ENCODE measurements at regions not wholly inside any gene's neighbourhood (a gene's known extent, or its start where the extent isn't known, plus 50 kb on each side); places are given as distances from the start of the nearest gene placed in this dataset.

DNA sequence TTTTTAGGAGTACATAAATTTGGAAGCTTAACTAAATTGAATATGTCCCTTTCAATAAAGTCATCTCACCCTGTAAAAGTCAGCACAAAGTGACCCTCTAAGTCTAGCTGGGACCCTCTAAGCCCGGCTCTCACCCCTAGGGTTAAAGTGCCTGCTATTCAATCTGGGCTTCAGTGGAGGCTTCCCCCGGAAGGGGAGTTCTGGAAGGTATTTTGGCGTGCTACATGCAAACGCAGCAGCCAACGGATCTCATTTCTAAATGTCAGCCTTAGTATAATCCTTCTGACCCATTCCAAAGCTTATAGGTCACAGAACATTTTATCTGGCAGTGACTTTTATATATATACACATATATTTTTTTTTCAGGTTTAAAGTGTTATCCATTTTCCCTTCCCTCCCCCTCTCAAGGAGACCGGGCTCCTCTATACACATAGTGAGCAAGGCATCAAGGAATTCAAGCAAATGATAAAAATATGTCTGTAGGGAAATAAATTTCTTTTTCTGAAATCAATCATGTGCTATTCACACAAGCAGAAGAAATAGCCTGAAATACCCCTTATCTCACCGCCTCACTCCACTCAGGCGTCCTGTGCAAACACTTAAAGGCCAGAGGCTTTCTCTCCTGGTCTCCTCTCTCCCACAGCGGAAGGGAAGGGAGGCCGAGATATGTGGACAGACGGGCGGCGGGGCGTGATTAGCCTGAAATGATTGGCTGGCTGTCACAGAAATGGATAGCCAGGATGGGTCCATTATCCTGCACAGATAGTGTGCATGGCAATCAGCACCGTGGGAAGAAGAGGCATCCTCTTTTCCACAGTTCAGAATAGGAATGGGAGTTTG lies 301.7 kb downstream of the GALC start:
- in situ Hi-C loops (cut with MboI; ENCODE audit: low pct_unique_long_range_greater_than_20kb in 2 of 9, low sequenced_read_pairs in 9 of 9, unreplicated experiment in 9 of 9) = no loop called here
- no peak for ATAC-seq (replicated peaks in 6 of 8)
- Histone ChIP-seq H3K4me3 (no peak overlapping the region), H3K4me1 (replicated peaks in 1 of 2) (peaks cover 5 to 7% of the 10 kb centered on the region in 2 donors), H3K27ac (no peak overlapping the region)
- WGBS, 10 experiments = 9 to 98% (median 87%) methylated on average over 4 to 13 of the region's 15 CpGs; no CpG with 5 or more reads in 3 of the 10 experiments

DNA sequence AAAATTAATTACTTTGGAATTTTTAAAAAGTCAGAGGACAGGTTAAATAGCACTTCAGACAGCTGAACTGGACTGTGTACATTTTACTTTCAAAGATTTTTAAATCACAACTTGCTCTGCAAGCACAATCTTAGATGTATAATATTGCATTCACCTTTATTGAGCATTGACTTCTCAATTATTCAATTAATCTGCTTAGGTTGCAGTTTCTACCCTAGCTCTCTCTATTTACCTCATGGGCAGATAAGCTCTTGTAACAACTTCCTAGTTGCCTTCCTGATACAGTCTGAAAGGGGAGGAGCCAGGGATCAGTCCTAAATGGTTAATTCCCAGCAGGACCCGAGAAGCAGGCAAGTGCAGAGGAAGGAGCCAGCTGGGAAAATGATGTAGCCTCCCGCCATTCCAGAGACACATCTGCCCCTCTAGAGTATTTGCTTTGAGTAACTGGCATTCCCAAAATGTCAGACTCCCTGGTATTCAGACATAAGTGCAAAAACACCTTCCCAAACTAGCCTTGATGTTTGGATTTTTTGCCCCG lies 302.8 kb downstream of the GALC start:
- in situ Hi-C loops (cut with MboI; ENCODE audit: low pct_unique_long_range_greater_than_20kb in 2 of 9, low sequenced_read_pairs in 9 of 9, unreplicated experiment in 9 of 9) = no loop called here
- WGBS, 10 experiments = 7 to 100% (median 66%) methylated on average over 1 to 2 of the region's 3 CpGs; no CpG with 5 or more reads in 4 of the 10 experiments
- Histone ChIP-seq H3K4me1 (replicated peaks in 1 of 2) (peaks cover 5 to 7% of the 10 kb centered on the region in 2 donors), H3K27ac (no peak overlapping the region), H3K4me3 (no peak overlapping the region)
- ATAC-seq (replicated peaks in 6 of 8) = peak in 1 of 8 experiments; percentile 40

- Histone ChIP-seq H3K4me1 (replicated peaks in 1 of 2) (peaks cover 5 to 7% of the 10 kb centered on the region in 2 donors), H3K27ac (no peak overlapping the region), H3K4me3 (no peak overlapping the region)
- in situ Hi-C loops (cut with MboI; ENCODE audit: low pct_unique_long_range_greater_than_20kb in 2 of 9, low sequenced_read_pairs in 9 of 9, unreplicated experiment in 9 of 9) = no loop called here
- ATAC-seq (replicated peaks in 6 of 8) = peak in 5 of 8 experiments; percentile 64 to 79 (median 73)
- WGBS, 10 experiments = 4 to 74% (median 41%) methylated on average over 2 to 3 of the region's 3 CpGs; no CpG with 5 or more reads in 2 of the 10 experiments
Observed at GRCh38 chr14:87688524-87688923, 304.5 kb downstream of the GALC start.

DNA sequence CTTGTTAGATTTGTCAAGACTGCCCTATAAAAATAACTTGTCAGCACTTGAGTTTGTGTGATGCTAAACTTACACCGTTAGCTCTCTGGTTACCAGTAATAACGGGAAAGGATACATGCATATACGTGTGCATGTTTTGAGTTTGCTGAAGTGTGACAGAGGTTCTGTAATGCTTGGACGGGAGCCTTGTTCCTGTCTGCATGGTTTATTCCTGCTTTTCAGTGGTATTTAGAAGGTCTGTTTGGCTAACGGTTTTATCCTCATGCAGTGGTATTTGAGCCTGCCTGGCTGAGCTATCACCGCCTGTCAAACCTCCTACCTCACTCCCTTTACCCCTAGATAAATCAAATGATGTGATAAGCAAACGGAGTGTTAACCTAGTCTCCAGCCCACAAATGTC lies 305.6 kb downstream of the GALC start:
- in situ Hi-C loops (cut with MboI; ENCODE audit: low pct_unique_long_range_greater_than_20kb in 2 of 9, low sequenced_read_pairs in 9 of 9, unreplicated experiment in 9 of 9) = no loop called here
- Histone ChIP-seq H3K4me3 (no peak overlapping the region), H3K27ac (no peak overlapping the region), H3K4me1 (replicated peaks in 1 of 2) (peaks cover 5 to 7% of the 10 kb centered on the region in 2 donors)
- 8 to 100% (median 83%) methylated on average over 1 to 6 of the region's 7 CpGs for WGBS, 10 experiments
- ATAC-seq (replicated peaks in 6 of 8) = peak in 1 of 8 experiments; percentile 57

- Histone ChIP-seq H3K27ac (no peak overlapping the region), H3K4me3 (no peak overlapping the region), H3K4me1 (replicated peaks in 1 of 2) (peaks cover 5 to 7% of the 10 kb centered on the region in 2 donors)
- ATAC-seq (replicated peaks in 6 of 8) = no peak
- in situ Hi-C loops (cut with MboI; ENCODE audit: low pct_unique_long_range_greater_than_20kb in 2 of 9, low sequenced_read_pairs in 9 of 9, unreplicated experiment in 9 of 9) = no loop called here
- WGBS, 10 experiments = 33 to 100% (median 83%) methylated on average over 1 of the region's 1 CpG; no CpG with 5 or more reads in 3 of the 10 experiments
Observed at GRCh38 chr14:87686746-87687145, 306.2 kb downstream of the GALC start.

DNA sequence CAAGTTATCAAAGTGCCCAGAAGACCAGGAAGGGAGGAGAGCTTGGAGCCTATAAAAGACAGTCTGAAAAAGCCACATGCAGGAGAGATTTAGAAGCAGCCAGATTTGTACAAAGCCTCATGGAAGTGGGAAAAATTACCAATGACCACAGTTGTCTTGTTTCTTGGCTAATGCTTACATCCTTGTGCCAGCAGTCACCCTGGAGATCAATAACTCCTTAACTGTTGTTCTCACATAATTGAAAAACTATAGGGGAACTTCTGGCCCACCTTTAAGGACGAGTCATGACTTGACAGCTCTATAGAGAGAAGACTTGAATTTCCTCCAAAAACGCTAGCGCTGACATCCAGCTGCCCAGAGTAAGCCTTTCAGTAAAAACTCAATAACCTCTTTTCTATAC lies 313.1 kb downstream of the GALC start:
- peak in 1 of 8 experiments; percentile 31 for ATAC-seq (replicated peaks in 6 of 8)
- no peaks in the 10 kb centered on the region for H3K4me1 ChIP-seq (replicated peaks in 1 of 2)
- WGBS, 10 experiments = 0 to 100% (median 67%) methylated on average over 1 to 3 of the region's 3 CpGs; no CpG with 5 or more reads in 2 of the 10 experiments
- no peak overlapping the region for H3K27ac ChIP-seq
- no peak overlapping the region for H3K4me3 ChIP-seq
- in situ Hi-C loops (cut with MboI; ENCODE audit: low pct_unique_long_range_greater_than_20kb in 2 of 9, low sequenced_read_pairs in 9 of 9, unreplicated experiment in 9 of 9) = no loop called here

GRCh38 chr14:87678624-87679023 lies 314.4 kb downstream of the GALC start:
- 0 to 90% (median 65%) methylated on average over 2 to 4 of the region's 4 CpGs for WGBS, 10 experiments
- ATAC-seq (replicated peaks in 6 of 8) = no peak
- Histone ChIP-seq H3K4me3 (no peak overlapping the region), H3K4me1 (replicated peaks in 1 of 2) (no peaks in the 10 kb centered on the region), H3K27ac (no peak overlapping the region)
- in situ Hi-C loops (cut with MboI; ENCODE audit: low pct_unique_long_range_greater_than_20kb in 2 of 9, low sequenced_read_pairs in 9 of 9, unreplicated experiment in 9 of 9) = no loop called here

- Histone ChIP-seq H3K4me1 (replicated peaks in 1 of 2) (no peaks in the 10 kb centered on the region), H3K27ac (no peak overlapping the region), H3K4me3 (no peak overlapping the region)
- in situ Hi-C loops (cut with MboI; ENCODE audit: low pct_unique_long_range_greater_than_20kb in 2 of 9, low sequenced_read_pairs in 9 of 9, unreplicated experiment in 9 of 9) = no loop called here
- WGBS, 10 experiments = 0 to 90% (median 37%) methylated on average over 1 to 2 of the region's 2 CpGs; no CpG with 5 or more reads in 6 of the 10 experiments
- peak in 3 of 8 experiments; percentile 20 to 95 (median 47) for ATAC-seq (replicated peaks in 6 of 8)
Observed at GRCh38 chr14:87676814-87677437, 316.1 kb downstream of the GALC start.

GRCh38 chr14:87667659-87668058 lies 325.3 kb downstream of the GALC start:
- peaks cover 0 to 8% of the 10 kb centered on the region in 2 donors for H3K4me1 ChIP-seq (replicated peaks in 1 of 2)
- H3K27ac ChIP-seq = no peak overlapping the region
- in situ Hi-C loops (cut with MboI; ENCODE audit: low pct_unique_long_range_greater_than_20kb in 2 of 9, low sequenced_read_pairs in 9 of 9, unreplicated experiment in 9 of 9) = no loop called here
- ATAC-seq (replicated peaks in 6 of 8) = peak in 7 of 8 experiments; percentile 24 to 88 (median 38)
- no peak overlapping the region for H3K4me3 ChIP-seq
- WGBS, 10 experiments = 0 to 81% (median 63%) methylated on average over 1 to 4 of the region's 4 CpGs

DNA sequence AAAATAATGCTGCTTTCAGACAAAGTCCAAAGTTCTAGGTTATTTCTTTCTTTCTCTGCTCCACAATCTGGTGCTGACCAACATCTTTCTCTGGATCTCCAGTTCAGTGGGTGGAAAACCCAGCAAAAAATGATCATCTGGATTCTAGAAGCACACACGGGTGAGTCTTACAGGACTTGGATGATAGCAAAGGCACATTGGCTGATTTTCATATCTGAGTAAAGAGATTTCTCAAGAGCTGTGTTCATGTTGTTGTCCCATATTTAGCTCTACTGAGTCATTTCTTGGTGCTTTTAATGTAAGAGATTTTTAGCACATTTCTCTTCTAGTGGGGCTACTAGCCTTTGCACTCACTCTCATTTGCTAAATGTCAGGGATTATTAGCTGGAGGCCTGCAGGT lies 336.7 kb downstream of the GALC start:
- peaks cover 0 to 6% of the 10 kb centered on the region in 2 donors for H3K4me1 ChIP-seq (replicated peaks in 1 of 2)
- H3K27ac ChIP-seq = no peak overlapping the region
- no peak for ATAC-seq (replicated peaks in 6 of 8)
- 0 to 100% (median 100%) methylated on average over 1 of the region's 1 CpG; no CpG with 5 or more reads in 6 of the 10 experiments for WGBS, 10 experiments
- H3K4me3 ChIP-seq = no peak overlapping the region
- in situ Hi-C loops (cut with MboI; ENCODE audit: low pct_unique_long_range_greater_than_20kb in 2 of 9, low sequenced_read_pairs in 9 of 9, unreplicated experiment in 9 of 9) = no loop called here

DNA sequence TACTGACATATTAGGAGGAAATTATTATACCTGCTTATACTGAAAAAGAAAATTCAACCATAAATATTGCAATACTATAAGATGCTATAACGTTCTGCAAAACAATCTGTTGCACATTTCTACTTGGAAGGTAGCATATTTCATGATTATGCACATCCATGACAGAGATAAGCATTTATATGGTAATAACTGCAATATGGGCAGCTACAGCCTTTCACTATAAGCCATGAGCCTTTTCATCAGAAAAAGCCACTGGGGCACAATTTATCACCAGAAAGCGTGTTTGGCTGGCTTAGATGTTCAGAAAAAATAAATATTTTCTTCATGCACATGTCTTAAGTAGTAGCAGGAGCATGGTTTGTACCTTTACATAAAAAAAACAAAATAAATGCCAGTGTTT lies 340.7 kb downstream of the GALC start:
- WGBS, 10 experiments = 6 to 83% (median 40%) methylated on average over 1 to 2 of the region's 2 CpGs; no CpG with 5 or more reads in 2 of the 10 experiments
- in situ Hi-C loops (cut with MboI; ENCODE audit: low pct_unique_long_range_greater_than_20kb in 2 of 9, low sequenced_read_pairs in 9 of 9, unreplicated experiment in 9 of 9) = no loop called here

DNA sequence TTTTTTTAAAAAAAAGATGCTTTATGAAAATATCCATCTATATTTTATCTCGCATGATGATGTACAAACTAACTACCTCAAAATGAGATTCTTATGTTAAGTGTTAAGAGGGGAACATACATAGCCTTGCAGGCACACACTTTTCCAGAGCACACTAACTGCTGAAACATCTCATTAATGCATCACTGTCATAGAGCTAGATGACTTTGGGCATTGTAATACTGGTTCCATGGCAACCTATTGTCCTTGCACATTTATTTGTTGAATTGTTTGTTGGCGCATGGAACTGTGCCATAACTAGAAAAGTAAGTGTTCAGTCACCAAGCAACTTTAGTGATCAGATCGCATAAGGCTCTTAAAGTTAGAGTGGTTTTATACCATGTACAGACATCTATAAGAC lies 348.3 kb downstream of the GALC start:
- H3K4me1 ChIP-seq (replicated peaks in 1 of 2) = peaks cover 7 to 16% of the 10 kb centered on the region in 2 donors
- ATAC-seq (replicated peaks in 6 of 8) = peak in 5 of 8 experiments; percentile 66 to 98 (median 83)
- H3K4me3 ChIP-seq = no peak overlapping the region
- in situ Hi-C loops (cut with MboI; ENCODE audit: low pct_unique_long_range_greater_than_20kb in 2 of 9, low sequenced_read_pairs in 9 of 9, unreplicated experiment in 9 of 9) = no loop called here
- WGBS, 10 experiments = 41 to 100% (median 72%) methylated on average over 1 to 3 of the region's 3 CpGs; no CpG with 5 or more reads in 1 of the 10 experiments
- H3K27ac ChIP-seq = no peak overlapping the region

More for the DNA sequence above, 340.7 kb downstream of the GALC start:
- H3K4me3 ChIP-seq = no peak overlapping the region
- H3K4me1 ChIP-seq (replicated peaks in 1 of 2) = peaks cover 0 to 6% of the 10 kb centered on the region in 2 donors
- peak in 2 of 8 experiments; percentile 40 to 89 for ATAC-seq (replicated peaks in 6 of 8)
- no peak overlapping the region for H3K27ac ChIP-seq

GRCh38 chr14:87643005-87643404 lies 350.0 kb downstream of the GALC start:
- peaks cover 7 to 16% of the 10 kb centered on the region in 2 donors for H3K4me1 ChIP-seq (replicated peaks in 1 of 2)
- in situ Hi-C loops (cut with MboI; ENCODE audit: low pct_unique_long_range_greater_than_20kb in 2 of 9, low sequenced_read_pairs in 9 of 9, unreplicated experiment in 9 of 9) = no loop called here
- ATAC-seq (replicated peaks in 6 of 8) = peak in 7 of 8 experiments; percentile 26 to 67 (median 41)
- H3K27ac ChIP-seq = no peak overlapping the region
- no peak overlapping the region for H3K4me3 ChIP-seq
- WGBS, 10 experiments = 0 to 80% (median 35%) methylated on average over 1 to 4 of the region's 4 CpGs; no CpG with 5 or more reads in 2 of the 10 experiments
